HG03442 (cell line): ENCODE measurements at regions not wholly inside any gene's neighbourhood (a gene's known extent, or its start where the extent isn't known, plus 50 kb on each side); places are given as distances from the start of the nearest gene placed in this dataset.

Source experiments
- ATAC-seq: cut with Tn5 transposase; IDR thresholded peaks from one replicate; pipeline ENCODE4 v1.9.1; 2021; ENCODE audit warnings: mild to moderate bottlenecking, moderate library complexity; ENCODE audit not compliant: unreplicated experiment

GRCh38 chr2:120579916-120580685, 155.6 kb upstream of the GLI2 start:
- ATAC-seq = no peak

- ATAC-seq = no peak
Observed at GRCh38 chr2:120580709-120581108, 155.0 kb upstream of the GLI2 start.

- no peak for ATAC-seq
Observed at GRCh38 chr2:120583121-120583520, 152.5 kb upstream of the GLI2 start.

GRCh38 chr2:120583851-120584570, 151.7 kb upstream of the GLI2 start:
- no peak for ATAC-seq

GRCh38 chr2:120586507-120587278, 149.0 kb upstream of the GLI2 start:
- no peak for ATAC-seq

- ATAC-seq = no peak
Observed at GRCh38 chr2:120587279-120587996, 148.2 kb upstream of the GLI2 start.

- no peak for ATAC-seq
Observed at GRCh38 chr2:120587997-120588336, 147.7 kb upstream of the GLI2 start.

- ATAC-seq = no peak
Observed at GRCh38 chr2:120589771-120590608, 145.7 kb upstream of the GLI2 start.

GRCh38 chr2:120590841-120591240, 144.8 kb upstream of the GLI2 start:
- no peak for ATAC-seq

GRCh38 chr2:120591572-120591971, 144.1 kb upstream of the GLI2 start:
- ATAC-seq = no peak

GRCh38 chr2:120592084-120592483, 143.6 kb upstream of the GLI2 start:
- no peak for ATAC-seq

- no peak for ATAC-seq
Observed at GRCh38 chr2:120593921-120594686, 141.6 kb upstream of the GLI2 start.

- ATAC-seq = no peak
Observed at GRCh38 chr2:120594856-120595685, 140.6 kb upstream of the GLI2 start.

GRCh38 chr2:120595739-120596138, 139.9 kb upstream of the GLI2 start:
- no peak for ATAC-seq

- no peak for ATAC-seq
Observed at GRCh38 chr2:120596191-120596811, 139.4 kb upstream of the GLI2 start.

GRCh38 chr2:120596990-120597594, 138.6 kb upstream of the GLI2 start:
- ATAC-seq = no peak

GRCh38 chr2:120597595-120598193, 138.0 kb upstream of the GLI2 start:
- ATAC-seq = no peak
